Mucosa of descending colon (tissue), 3 donors: ENCODE measurements at regions not wholly inside any gene's neighbourhood (a gene's known extent, or its start where the extent isn't known, plus 50 kb on each side); places are given as distances from the start of the nearest gene placed in this dataset.
"Not testable (repeated sequence)": the region's sequence is repeated elsewhere in the genome, so short reads cannot be mapped to it uniquely, and the experiment has no call there.

Experiments
- ATAC-seq: fragments of 200-7000 bp; cut with Tn5 transposase; one replicate; pipeline ENCODE4 v1.9.1; 2020; ENCODE audit warnings: mild to moderate bottlenecking, moderate library complexity
- DNase-seq, 3 donors: peaks; one replicate each; pipeline ENCODE4 v3.0.0-alpha.2; 2020
- H3K36me3 ChIP-seq: fragments of 200-600 bp; one replicate; pipeline ENCODE4 v1.8.0; 2021; ENCODE audit warnings: low read depth, mild to moderate bottlenecking
- H3K4me1 ChIP-seq: fragments of 200-600 bp; one replicate; pipeline ENCODE4 v1.8.0; 2021; ENCODE audit warnings: low read depth, mild to moderate bottlenecking
- H3K4me3 ChIP-seq: fragments of 200-600 bp; one replicate; pipeline ENCODE4 v1.8.0; 2021; ENCODE audit warnings: mild to moderate bottlenecking
- H3K9me3 ChIP-seq: fragments of 200-600 bp; one replicate; pipeline ENCODE4 v1.8.0; 2021; ENCODE audit warnings: mild to moderate bottlenecking
- intact Hi-C, 2 donors: fragments of 100-400 bp; cut with DNase I in 1 of 2; cut with micrococcal nuclease in 1 of 2; formaldehyde crosslinking; loops; one replicate each; pipeline versions ENCODE4 v1.11.0 to v1.11.1; 2022; cut with DNase I, micrococcal nuclease
- TF ChIP-seq, protein P1 (sequence below): fragments of 200-600 bp; IDR thresholded peaks from one replicate; pipeline ENCODE4 v1.8.0; 2022; ENCODE audit warnings: antibody characterized with exemption, mild to moderate bottlenecking
- donor health status: DM: no; HTN: no; CAD: no; lungs with moderate emphysema.
- donor health status: DM: no; HTN: no; CAD: no.
- donor health status: DM: no; HTN: yes; CAD: no.

GRCh38 chr2:35443087-35443486 lies 912.5 kb upstream of the CRIM1 start:
- TF ChIP-seq, protein P1, sequence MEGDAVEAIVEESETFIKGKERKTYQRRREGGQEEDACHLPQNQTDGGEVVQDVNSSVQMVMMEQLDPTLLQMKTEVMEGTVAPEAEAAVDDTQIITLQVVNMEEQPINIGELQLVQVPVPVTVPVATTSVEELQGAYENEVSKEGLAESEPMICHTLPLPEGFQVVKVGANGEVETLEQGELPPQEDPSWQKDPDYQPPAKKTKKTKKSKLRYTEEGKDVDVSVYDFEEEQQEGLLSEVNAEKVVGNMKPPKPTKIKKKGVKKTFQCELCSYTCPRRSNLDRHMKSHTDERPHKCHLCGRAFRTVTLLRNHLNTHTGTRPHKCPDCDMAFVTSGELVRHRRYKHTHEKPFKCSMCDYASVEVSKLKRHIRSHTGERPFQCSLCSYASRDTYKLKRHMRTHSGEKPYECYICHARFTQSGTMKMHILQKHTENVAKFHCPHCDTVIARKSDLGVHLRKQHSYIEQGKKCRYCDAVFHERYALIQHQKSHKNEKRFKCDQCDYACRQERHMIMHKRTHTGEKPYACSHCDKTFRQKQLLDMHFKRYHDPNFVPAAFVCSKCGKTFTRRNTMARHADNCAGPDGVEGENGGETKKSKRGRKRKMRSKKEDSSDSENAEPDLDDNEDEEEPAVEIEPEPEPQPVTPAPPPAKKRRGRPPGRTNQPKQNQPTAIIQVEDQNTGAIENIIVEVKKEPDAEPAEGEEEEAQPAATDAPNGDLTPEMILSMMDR, result no peak
- no peak for ATAC-seq
- no peaks in the 10 kb centered on the region for H3K36me3 ChIP-seq
- intact Hi-C loops, result no loop called here
- H3K4me1 ChIP-seq, result no peaks in the 10 kb centered on the region
- no peak for DNase-seq
- no peaks in the 10 kb centered on the region for H3K9me3 ChIP-seq
- H3K4me3 ChIP-seq, result no peak overlapping the region

DNA sequence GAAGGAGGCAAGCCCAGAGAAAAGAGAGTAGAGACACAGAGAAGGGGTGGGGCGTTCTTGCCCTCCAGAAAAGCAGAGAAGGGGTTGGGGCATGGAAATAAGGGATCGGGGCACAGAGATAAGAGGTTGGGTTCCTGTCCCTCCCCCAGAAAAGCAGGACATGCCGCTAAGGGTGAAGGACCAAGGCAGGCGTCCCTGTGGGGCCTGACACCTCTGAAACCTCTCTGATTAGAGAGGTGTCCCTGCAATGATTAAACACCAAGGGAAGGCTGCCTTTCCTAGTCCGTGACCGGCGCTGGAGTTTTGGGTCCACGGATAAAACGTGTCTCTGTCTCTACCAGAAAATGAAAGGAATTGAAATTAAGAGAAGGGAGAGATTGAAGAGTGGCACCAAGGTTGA lies 914.0 kb upstream of the CRIM1 start:
- ATAC-seq, DNase-seq, H3K4me1 ChIP-seq, H3K9me3 ChIP-seq, H3K36me3 ChIP-seq, H3K4me3 ChIP-seq, intact Hi-C loops: not testable (repeated sequence)

GRCh38 chr2:35440308-35440707 lies 915.3 kb upstream of the CRIM1 start:
- H3K36me3 ChIP-seq, H3K4me1 ChIP-seq, H3K9me3 ChIP-seq, ATAC-seq, H3K4me3 ChIP-seq, intact Hi-C loops: not testable (repeated sequence)
- DNase-seq, result peak in 1 of 3 donors; percentile 30

DNA sequence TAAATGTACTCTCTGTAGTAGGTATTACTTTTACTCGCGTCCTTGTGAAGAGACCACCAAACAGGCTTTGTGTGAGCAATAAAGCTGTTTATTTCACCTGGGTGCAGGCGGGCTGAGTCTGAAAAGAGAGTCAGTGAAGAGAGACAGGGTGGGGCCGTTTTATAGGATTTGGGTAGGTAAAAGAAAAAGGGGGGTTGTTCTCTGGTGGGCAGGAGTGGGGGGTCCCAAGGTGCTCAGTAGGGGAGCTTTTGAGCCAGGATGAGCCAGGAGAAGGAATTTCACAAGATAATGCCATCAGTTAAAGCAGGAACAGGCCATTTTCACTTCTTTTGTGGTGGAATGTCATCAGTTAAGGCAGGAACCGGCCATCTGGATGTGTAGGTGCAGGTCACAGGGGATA lies 918.7 kb upstream of the CRIM1 start:
- ATAC-seq, DNase-seq, intact Hi-C loops, H3K36me3 ChIP-seq, H3K4me1 ChIP-seq, H3K4me3 ChIP-seq, H3K9me3 ChIP-seq: not testable (repeated sequence)

DNA sequence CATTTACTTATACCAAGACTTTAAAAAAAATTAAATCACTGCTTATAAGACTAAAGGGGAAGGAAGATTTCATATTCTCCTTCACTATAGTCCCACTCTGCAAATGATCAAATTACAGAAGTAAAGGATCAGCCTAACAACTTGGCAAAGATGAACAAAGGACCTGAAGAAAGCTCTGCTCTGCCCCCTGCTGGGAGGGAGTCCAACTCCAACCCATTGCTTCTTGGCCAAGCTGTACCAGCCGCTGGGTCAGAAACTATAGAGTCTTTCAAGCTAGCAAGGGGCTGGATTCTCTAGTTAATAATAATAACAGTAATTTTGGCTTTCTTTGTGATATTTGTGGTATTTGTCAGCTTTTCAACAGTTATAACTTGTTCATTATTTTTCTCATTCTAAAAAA lies 927.0 kb upstream of the CRIM1 start:
- Histone ChIP-seq H3K4me1 (no peaks in the 10 kb centered on the region), H3K36me3 (no peaks in the 10 kb centered on the region), H3K9me3 (no peaks in the 10 kb centered on the region), H3K4me3 (no peak overlapping the region)
- intact Hi-C loops, result no loop called here
- TF ChIP-seq, protein P1, result no peak
- ATAC-seq (no peak), DNase-seq (peak in 2 of 3 donors; percentile 24 to 39)

DNA sequence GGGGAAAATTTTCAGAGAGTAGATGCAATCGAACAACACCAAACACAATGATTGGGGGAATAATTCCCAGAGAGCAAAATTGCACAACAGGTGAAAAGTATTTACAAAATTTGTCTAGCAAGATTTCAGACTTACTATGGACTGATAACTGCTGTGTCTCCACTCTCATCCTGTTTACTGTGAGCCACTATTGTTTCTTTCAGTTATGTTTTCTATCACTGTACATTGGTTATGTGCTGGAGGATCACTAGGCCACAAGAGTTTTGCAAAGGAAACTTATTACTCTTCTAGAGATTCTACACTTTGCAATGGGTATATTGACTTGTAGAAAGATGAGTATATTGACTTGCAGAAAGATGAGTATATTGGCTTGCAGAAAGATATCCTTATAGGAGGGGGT lies 934.1 kb upstream of the CRIM1 start:
- Histone ChIP-seq H3K36me3 (no peaks in the 10 kb centered on the region), H3K4me3 (no peak overlapping the region), H3K4me1 (no peaks in the 10 kb centered on the region), H3K9me3 (no peaks in the 10 kb centered on the region)
- TF ChIP-seq, protein P1, result no peak
- DNase-seq (no peak), ATAC-seq (no peak)
- intact Hi-C loops, result no loop called here

DNA sequence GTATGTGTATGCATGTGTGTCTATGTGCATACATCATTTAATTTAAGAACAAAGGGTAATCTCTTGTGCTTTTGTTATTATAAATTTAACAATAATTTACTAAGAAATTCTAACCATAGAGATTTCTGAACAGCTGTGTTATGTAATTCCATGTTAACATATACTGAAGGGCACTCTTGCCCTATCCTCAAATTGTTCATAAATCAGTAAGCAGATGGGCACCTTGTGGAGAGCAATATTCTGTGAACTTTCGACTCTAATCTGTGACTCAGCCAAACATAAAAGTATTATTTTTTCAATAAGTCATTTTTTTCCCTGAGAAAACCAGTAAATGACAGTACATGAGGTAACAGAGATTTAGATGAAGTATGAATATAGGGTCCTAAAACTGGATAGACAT lies 938.3 kb upstream of the CRIM1 start:
- TF ChIP-seq, protein P1, result no peak
- intact Hi-C loops, result loop anchor here in 1 of 2 donors (10.0 kb wide), 1 partner anchor 1322 kb away; no protein-coding TSS in a partner anchor
- no peak for DNase-seq
- H3K9me3 ChIP-seq, result no peaks in the 10 kb centered on the region
- no peaks in the 10 kb centered on the region for H3K36me3 ChIP-seq
- no peak overlapping the region for H3K4me3 ChIP-seq
- ATAC-seq, result no peak
- no peaks in the 10 kb centered on the region for H3K4me1 ChIP-seq
